K562 (cell line): ENCODE measurements at regions not wholly inside any gene's neighbourhood (a gene's known extent, or its start where the extent isn't known, plus 50 kb on each side); places are given as distances from the start of the nearest gene placed in this dataset.

Experiments
- ATAC-seq: fragments of 200-7000 bp; cut with Tn5 transposase; 3 replicates; pipeline ENCODE4 v1.9.1; 2020; ENCODE audit warnings: moderate library complexity
- BruUV-seq: library from RNA; stranded (reverse); fragments of 400-500 nt; replicated peaks from 2 replicates; lab custom pipeline; 2021; lab: Mats Ljungman, UMichigan
- CTCF ChIA-PET: fragments of 300-600 bp; formaldehyde crosslinking; extraction: SDS; loops from one replicate; lab custom pipeline; 2021; ENCODE audit warnings: low intra/inter-chr PET ratio; lab: Yijun Ruan, JAX
- POLR2A ChIA-PET: fragments of 300-600, 350-650 bp; sonication (Branson Sonifier 250); formaldehyde crosslinking; extraction: SDS; loops from one replicate; lab custom pipeline; 2021; ENCODE audit warnings: antibody characterized with exemption, inconsistent platforms; lab: Yijun Ruan, JAX
- DNase-seq, 4 experiments: peaks; one replicate each; pipeline versions ENCODE4 v3.0.0 to v3.0.0-alpha.2; 2011 to 2018; ENCODE audit warnings: low spot score in 3 of 4, mixed read lengths in 3 of 4; ENCODE audit errors: extremely low read depth in 1 of 4
- FAIRE-seq: peaks from 2 replicates; lab custom pipeline; 2011; peaks lifted over from hg19 to GRCh38; lab: Jason Lieb, UNC
- H2AFZ ChIP-seq: 2 replicates; pipeline ENCODE4 v1.6.0; 2011; ENCODE audit warnings: low read depth, low read length, control low read depth, inconsistent platforms
- H3K27ac ChIP-seq: fragments of 200-600 bp; 3 replicates; pipeline ENCODE4 v1.8.0; 2011; ENCODE audit warnings: low read depth, mild to moderate bottlenecking, control low read depth, inconsistent platforms, low read length, moderate library complexity, mixed read lengths; ENCODE audit errors: extremely low read depth
- H3K27me3 ChIP-seq, 2 experiments: fragments of 300-600 bp in 1 of 2; 2 replicates in 1 of 2; 3 replicates in 1 of 2; pipeline versions ENCODE4 v1.6.0 to v1.8.0; 2011; ENCODE audit warnings: inconsistent platforms in 2 of 2, low read length in 2 of 2, mild to moderate bottlenecking in 1 of 2, mixed read lengths in 1 of 2, moderate library complexity in 1 of 2; ENCODE audit not compliant: control insufficient read depth in 2 of 2, insufficient read depth in 2 of 2
- H3K36me3 ChIP-seq: fragments of 300-600 bp; 3 replicates; pipeline ENCODE4 v1.8.0; 2011; ENCODE audit warnings: mild to moderate bottlenecking, low read length, inconsistent platforms; ENCODE audit not compliant: control insufficient read depth, insufficient read depth
- H3K4me1 ChIP-seq, 2 experiments: fragments of 200-600 bp in 1 of 2; replicated peaks in 1 of 2; 2 replicates in 1 of 2; 3 replicates in 1 of 2; pipeline versions ENCODE4 v1.5.1 to v1.8.0; 2011; ENCODE audit warnings: inconsistent platforms in 2 of 2, low read length in 2 of 2, mild to moderate bottlenecking in 1 of 2, mixed read lengths in 1 of 2, moderate library complexity in 1 of 2; ENCODE audit not compliant: control insufficient read depth in 2 of 2, insufficient read depth in 2 of 2
- H3K4me2 ChIP-seq: 2 replicates; pipeline ENCODE4 v1.6.1; 2011; ENCODE audit warnings: low read length, control low read depth, inconsistent platforms, mixed read lengths; ENCODE audit not compliant: insufficient read depth
- H3K4me3 ChIP-seq: fragments of 200-600 bp; sonication (generic), shearing (Covaris generic); 2 replicates; pipeline ENCODE4 v1.5.1; 2016; ENCODE audit warnings: control low read depth, inconsistent platforms
- H3K79me2 ChIP-seq: fragments of 200-600 bp; 3 replicates; pipeline ENCODE4 v1.8.0; 2011; ENCODE audit warnings: low read length, inconsistent platforms; ENCODE audit not compliant: control insufficient read depth, insufficient read depth
- H3K9ac ChIP-seq, 2 experiments: 2 replicates each; pipeline versions ENCODE4 v1.6.0 to v1.6.1; 2011; ENCODE audit warnings: low read depth in 2 of 2, low read length in 2 of 2, control low read depth in 1 of 2, inconsistent platforms in 1 of 2, mild to moderate bottlenecking in 1 of 2, mixed read lengths in 1 of 2; ENCODE audit not compliant: insufficient read depth in 1 of 2
- H3K9me1 ChIP-seq: one replicate; pipeline ENCODE4 v1.6.0; 2011; ENCODE audit warnings: inconsistent platforms, mild to moderate bottlenecking, low read length, moderate library complexity; ENCODE audit not compliant: control insufficient read depth, insufficient read depth
- H3K9me3 ChIP-seq: replicated peaks from 2 replicates; pipeline ENCODE4 v1.5.1; 2011; ENCODE audit warnings: low read depth, low read length, inconsistent platforms; ENCODE audit not compliant: control insufficient read depth, insufficient read depth
- H4K20me1 ChIP-seq: replicated peaks from 2 replicates; pipeline ENCODE4 v1.6.1; 2011; ENCODE audit warnings: low read length, inconsistent platforms, mixed read lengths; ENCODE audit not compliant: control insufficient read depth, insufficient read depth
- ATF7 ChIP-seq: fragments of 450-650 bp; IDR thresholded peaks from 2 replicates; pipeline ENCODE4 v1.7.1; 2014; ENCODE audit warnings: mild to moderate bottlenecking, moderate library complexity
- CC2D1A ChIP-seq: fragments of 450-650 bp; IDR thresholded peaks from 2 replicates; pipeline ENCODE4 v1.6.1; 2017; ENCODE audit warnings: mild to moderate bottlenecking
- CGGBP1 ChIP-seq: fragments of 250-450 bp; sonication (Bioruptor Pico); IDR thresholded peaks from 2 replicates; pipeline ENCODE4 v1.9.0; 2021; ENCODE audit warnings: mild to moderate bottlenecking
- CREBBP ChIP-seq: IDR thresholded peaks from one replicate; pipeline ENCODE4 v1.6.1; 2012; ENCODE audit warnings: low read depth, mild to moderate bottlenecking, control low read depth, inconsistent platforms, low read length
- ETV6 ChIP-seq, 3 experiments: fragments of 150-350 bp in 1 of 3; sonication (generic) in 1 of 3; formaldehyde crosslinking in 1 of 3; IDR thresholded peaks; 2 replicates each; pipeline versions ENCODE4 v1.6.1 to v1.8.0; 2014 to 2022; ENCODE audit warnings: borderline replicate concordance in 2 of 3, low read depth in 2 of 3, antibody characterized with exemption in 1 of 3, low read length in 1 of 3, mild to moderate bottlenecking in 1 of 3, missing genetic modification reagents in 1 of 3
- EWSR1 ChIP-seq: fragments of 450-650 bp; IDR thresholded peaks from 2 replicates; pipeline ENCODE4 v1.6.1; 2018; ENCODE audit warnings: borderline replicate concordance, mild to moderate bottlenecking, low read depth, moderate library complexity; ENCODE audit not compliant: partially characterized antibody
- HDAC2 ChIP-seq: fragments of 450-650 bp; IDR thresholded peaks from 2 replicates; pipeline ENCODE4 v1.6.1; 2016; ENCODE audit warnings: mild to moderate bottlenecking
- HEY1 ChIP-seq: fragments of 250-450 bp; sonication (Bioruptor Pico); IDR thresholded peaks from 2 replicates; pipeline ENCODE4 v1.5.0; 2020; ENCODE audit warnings: mild to moderate bottlenecking, moderate library complexity, borderline replicate concordance
- HNRNPL ChIP-seq: fragments of 200-400 bp; formaldehyde crosslinking; IDR thresholded peaks from 2 replicates; pipeline ENCODE4 v1.6.1; 2017; ENCODE audit warnings: low read depth, mild to moderate bottlenecking, low read length
- JUNB ChIP-seq: fragments of 450-650 bp; formaldehyde crosslinking; conservative IDR thresholded peaks from 2 replicates; pipeline ENCODE4 v1.4.0; 2020; ENCODE audit warnings: mild to moderate bottlenecking
- KAT8 ChIP-seq: fragments of 450-650 bp; IDR thresholded peaks from 2 replicates; pipeline ENCODE4 v1.6.1; 2016; ENCODE audit warnings: low read depth, mild to moderate bottlenecking
- KDM1A ChIP-seq, 2 experiments: fragments of 450-650 bp; IDR thresholded peaks; 2 replicates each; pipeline ENCODE4 v1.6.1; 2016; ENCODE audit warnings: mild to moderate bottlenecking in 2 of 2
- NBN ChIP-seq: fragments of 450-650 bp; IDR thresholded peaks from 2 replicates; pipeline ENCODE4 v1.6.1; 2016; ENCODE audit warnings: low read depth, mild to moderate bottlenecking
- RBM17 ChIP-seq: fragments of 200-400 bp; formaldehyde crosslinking; IDR thresholded peaks from 2 replicates; pipeline ENCODE4 v1.6.1; 2017; ENCODE audit warnings: low read depth, mild to moderate bottlenecking, low read length, borderline replicate concordance
- TCF7L2 ChIP-seq: fragments of 150-350 bp; IDR thresholded peaks from 2 replicates; pipeline ENCODE4 v1.6.1; 2016; ENCODE audit warnings: low read depth, mild to moderate bottlenecking, low read length, moderate library complexity
- TEAD2 ChIP-seq: fragments of 450-650 bp; IDR thresholded peaks from 2 replicates; pipeline ENCODE4 v1.6.1; 2016; ENCODE audit warnings: missing genetic modification characterization, control low read depth, missing compliant biosample characterization
- ZBTB8A ChIP-seq: fragments of 450-650 bp; IDR thresholded peaks from 2 replicates; pipeline ENCODE4 v1.6.1; 2018; ENCODE audit warnings: mild to moderate bottlenecking, moderate library complexity; ENCODE audit not compliant: partially characterized antibody
- ZKSCAN8 ChIP-seq: fragments of 200-800 bp; sonication (Bioruptor generic); IDR thresholded peaks from 2 replicates; pipeline ENCODE4 v1.6.1; 2016; ENCODE audit warnings: missing genetic modification characterization, missing compliant biosample characterization
- WGBS: fragments of 100-300 bp; shearing (Covaris generic); methylation state at CpG from one replicate; pipeline ENCODE4 v1.1.6; 2016; ENCODE audit warnings: low coverage, mixed read lengths; ENCODE audit not compliant: insufficient coverage; ENCODE audit errors: missing lambda C conversion rate; 5-methylcytosine and 5-hydroxymethylcytosine counted together
- in situ Hi-C: fragments of 300-500 bp; cut with MboI; formaldehyde crosslinking; loops from 4 replicates; pipeline ENCODE4 v1.15.0; 2018; ENCODE audit warnings: inconsistent platforms, mixed read lengths
- intact Hi-C: fragments of 100-400 bp; cut with micrococcal nuclease; formaldehyde crosslinking; loops from 2 replicates; pipeline ENCODE4 v1.14.2; 2022
- TF ChIP-seq, protein P1 (sequence below): fragments of 450-650 bp; IDR thresholded peaks from 2 replicates; pipeline ENCODE4 v1.6.1; 2018; ENCODE audit warnings: mild to moderate bottlenecking, low read depth; ENCODE audit not compliant: partially characterized antibody

- TF ChIP-seq ZBTB8A (no peak), NBN (no peak)
These were observed 186.6 kb downstream of the NXPE2 start (continued) for GRCh38 chr11:114864896-114865295.

DNA sequence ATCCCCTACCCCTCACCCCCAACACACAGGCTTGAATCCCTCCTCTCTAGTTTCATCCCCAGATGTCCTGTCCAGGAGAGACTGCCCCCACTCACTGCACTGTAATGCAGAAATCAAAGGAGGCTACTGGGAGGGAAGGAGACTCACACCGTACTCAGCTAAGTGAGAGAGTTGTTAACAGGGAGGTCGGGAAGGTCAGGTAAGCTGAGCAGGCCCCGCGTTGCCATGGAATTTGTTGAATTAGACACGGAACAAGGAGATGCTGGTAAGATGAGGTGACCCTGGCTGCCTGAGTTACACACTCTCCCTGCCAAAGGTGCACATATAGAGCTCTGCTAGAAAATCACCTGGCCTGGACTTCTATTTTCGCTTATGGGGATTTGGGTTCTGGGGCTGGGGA lies 197.9 kb downstream of the NXPE2 start:
- Histone ChIP-seq H4K20me1 (no peaks in the 10 kb centered on the region), H3K9me3 (no peaks in the 10 kb centered on the region), H3K79me2 (no peaks in the 10 kb centered on the region), H3K27ac (no peak overlapping the region), H3K4me2 (no peak overlapping the region), H3K4me3 (no peak overlapping the region), H3K27me3 (no peaks in the 10 kb centered on the region; a peak in 1 of 5 replicates), H2AFZ (no peak overlapping the region), H3K9ac (no peak overlapping the region), H3K9me1 (no peaks in the 10 kb centered on the region), H3K36me3 (no peaks in the 10 kb centered on the region), H3K4me1 (no peaks in the 10 kb centered on the region)
- DNase-seq (no peak), FAIRE-seq (no peak), ATAC-seq (no peak)
- in situ Hi-C loops = no loop called here
- TF ChIP-seq TCF7L2 = no peak
- TF ChIP-seq KAT8 = no peak
- TF ChIP-seq ATF7 = no peak
- no peak for TF ChIP-seq KDM1A (IDR thresholded peaks at IDR 0.05)
- TF ChIP-seq HDAC2 = no peak
- no peak for TF ChIP-seq ZKSCAN8
- TF ChIP-seq, protein P1, sequence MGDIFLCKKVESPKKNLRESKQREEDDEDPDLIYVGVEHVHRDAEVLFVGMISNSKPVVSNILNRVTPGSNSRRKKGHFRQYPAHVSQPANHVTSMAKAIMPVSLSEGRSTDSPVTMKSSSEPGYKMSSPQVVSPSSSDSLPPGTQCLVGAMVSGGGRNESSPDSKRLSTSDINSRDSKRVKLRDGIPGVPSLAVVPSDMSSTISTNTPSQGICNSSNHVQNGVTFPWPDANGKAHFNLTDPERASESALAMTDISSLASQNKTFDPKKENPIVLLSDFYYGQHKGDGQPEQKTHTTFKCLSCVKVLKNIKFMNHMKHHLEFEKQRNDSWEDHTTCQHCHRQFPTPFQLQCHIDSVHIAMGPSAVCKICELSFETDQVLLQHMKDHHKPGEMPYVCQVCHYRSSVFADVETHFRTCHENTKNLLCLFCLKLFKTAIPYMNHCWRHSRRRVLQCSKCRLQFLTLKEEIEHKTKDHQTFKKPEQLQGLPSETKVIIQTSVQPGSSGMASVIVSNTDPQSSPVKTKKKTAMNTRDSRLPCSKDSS = no peak
- TF ChIP-seq TEAD2 = no peak
- no peak for TF ChIP-seq HEY1
- no peak for TF ChIP-seq CC2D1A
- no peak for TF ChIP-seq JUNB
- TF ChIP-seq CGGBP1 = no peak
- TF ChIP-seq EWSR1 = no peak
- TF ChIP-seq RBM17 = no peak
- TF ChIP-seq CREBBP = no peak
- no peak for TF ChIP-seq HNRNPL
- TF ChIP-seq ETV6 (IDR thresholded peaks at IDR 0.05; ENCODE audit: borderline replicate concordance in 1 of 2, low read depth in 2 of 2, low read length in 1 of 2) = no peak
- no peak for TF ChIP-seq ETV6 (CRISPR knock-in tag; IDR thresholded peaks at IDR 0.05; ENCODE audit: borderline replicate concordance)
- intact Hi-C loops = no loop called here
- 1% methylated on average over 6 of the region's 6 CpGs for WGBS
- BruUV-seq = no TSS peak
- ChIA-PET POLR2A (no interaction called here), CTCF (no interaction called here)
